ENCODE measurements at regions not wholly inside any gene's neighbourhood (a gene's known extent, or its start where the extent isn't known, plus 50 kb on each side); places are given as distances from the start of the nearest gene placed in this dataset.

GRCh38 chr7:56686276-56686859 is 445.9 kb downstream of the ZNF479 start:
- no peak for TF ChIP-seq CTCF (IDR thresholded peaks at IDR 0.05; ENCODE audit: extremely low read depth in 1 of 2, insufficient read depth in 1 of 2, low read depth in 1 of 2, low read length in 2 of 2)
- TF ChIP-seq EZH2 (IDR thresholded peaks at IDR 0.05; ENCODE audit: borderline replicate concordance, low read depth, low read length, severe bottlenecking) = no peak
- TF ChIP-seq POLR2AphosphoS5 (IDR thresholded peaks at IDR 0.05; ENCODE audit: insufficient read depth, low read depth, low read length) = no peak
- no peak for TF ChIP-seq MYC (IDR thresholded peaks at IDR 0.05; ENCODE audit: low read depth, low read length)
